HL-60 (cell line): ENCODE measurements at regions not wholly inside any gene's neighbourhood (a gene's known extent, or its start where the extent isn't known, plus 50 kb on each side); places are given as distances from the start of the nearest gene placed in this dataset.

Source experiments
- DNase-seq, 2 experiments: peaks; one replicate each; pipeline ENCODE4 v3.0.0-alpha.2; 2010 to 2020; ENCODE audit warnings: low read depth in 1 of 2, low spot score in 1 of 2
- H3K27ac ChIP-seq: fragments of 250-450 bp; sonication (Bioruptor Pico); replicated peaks from 2 replicates; pipeline ENCODE4 v1.5.1; 2020; ENCODE audit warnings: mild to moderate bottlenecking, moderate library complexity
- H3K27me3 ChIP-seq: fragments of 250-450 bp; sonication (Bioruptor Pico); 2 replicates; pipeline ENCODE4 v1.5.1; 2021; ENCODE audit warnings: mild to moderate bottlenecking, moderate library complexity; ENCODE audit not compliant: insufficient read depth, poor library complexity, severe bottlenecking
- H3K4me3 ChIP-seq: replicated peaks from 2 replicates; pipeline ENCODE4 v1.5.1; 2011; ENCODE audit warnings: mild to moderate bottlenecking, control low read depth, low read length; ENCODE audit not compliant: insufficient read depth
- CTCF ChIP-seq: IDR thresholded peaks from one replicate; pipeline ENCODE4 v1.5.1; 2011; ENCODE audit warnings: low read length, control low read depth, inconsistent platforms; ENCODE audit not compliant: insufficient read depth
- GABPA ChIP-seq: IDR thresholded peaks from 2 replicates; pipeline ENCODE4 v1.6.1; 2012; ENCODE audit warnings: low read depth
- POLR2AphosphoS5 ChIP-seq: IDR thresholded peaks from 2 replicates; pipeline ENCODE4 v1.6.1; 2012; ENCODE audit warnings: low read depth
- REST ChIP-seq: IDR thresholded peaks from 2 replicates; pipeline ENCODE4 v1.6.1; 2012; ENCODE audit warnings: low read depth; ENCODE audit not compliant: insufficient replicate concordance
- SPI1 ChIP-seq: IDR thresholded peaks from 2 replicates; pipeline ENCODE4 v1.6.1; 2012; ENCODE audit warnings: low read depth, mild to moderate bottlenecking, borderline replicate concordance

- no peak overlapping the region for H3K27ac ChIP-seq
- TF ChIP-seq REST (no peak), SPI1 (no peak), GABPA (no peak), POLR2AphosphoS5 (no peak), CTCF (no peak)
- no peak overlapping the region for H3K4me3 ChIP-seq
- peaks cover 32% of the 10 kb centered on the region for H3K27me3 ChIP-seq
- no peak for DNase-seq
Observed at GRCh38 chr4:112708772-112709171, 71.8 kb downstream of the LARP7 start.

GRCh38 chr4:112714922-112715901, 78.3 kb downstream of the LARP7 start:
- no peak overlapping the region for H3K4me3 ChIP-seq

More at GRCh38 chr4:112714922-112715901, 78.3 kb downstream of the LARP7 start:
- DNase-seq = no peak
- no peaks in the 10 kb centered on the region for H3K27me3 ChIP-seq
- no peak overlapping the region for H3K27ac ChIP-seq
- TF ChIP-seq POLR2AphosphoS5 = no peak
- no peak for TF ChIP-seq SPI1
- no peak for TF ChIP-seq REST
- TF ChIP-seq CTCF = no peak
- TF ChIP-seq GABPA = no peak
